Panc1 (cell line): ENCODE measurements at regions not wholly inside any gene's neighbourhood (a gene's known extent, or its start where the extent isn't known, plus 50 kb on each side); places are given as distances from the start of the nearest gene placed in this dataset.

Source experiments
- CTCF ChIP-seq: fragments of 450-650 bp; IDR thresholded peaks from 2 replicates; pipeline ENCODE4 v1.5.1; 2017; ENCODE audit warnings: mild to moderate bottlenecking
- POLR2AphosphoS5 ChIP-seq: IDR thresholded peaks from 2 replicates; pipeline ENCODE4 v1.6.1; 2012; ENCODE audit warnings: mild to moderate bottlenecking, low read depth, low read length, moderate library complexity

- no peak for TF ChIP-seq CTCF
- TF ChIP-seq POLR2AphosphoS5 = no peak
These were observed 755.6 kb upstream of the CITED2 start for GRCh38 chr6:140130074-140130473.
